OCI-LY7 (cell line): ENCODE measurements at regions not wholly inside any gene's neighbourhood (a gene's known extent, or its start where the extent isn't known, plus 50 kb on each side); places are given as distances from the start of the nearest gene placed in this dataset.

Source experiments
- BruUV-seq: library from RNA; stranded (reverse); fragments of 400-500 nt; replicated peaks from 2 replicates; lab custom pipeline; 2021; lab: Mats Ljungman, UMichigan
- CTCF ChIA-PET: fragments of 300-600 bp; sonication (Branson Sonifier 250); formaldehyde crosslinking; loops from one replicate; lab custom pipeline; 2022; ENCODE audit warnings: antibody characterized with exemption; ENCODE audit not compliant: unreplicated experiment; lab: Charles Lee
- POLR2A ChIA-PET: fragments of 300-600 bp; sonication (Branson Sonifier 250); formaldehyde crosslinking; loops from one replicate; lab custom pipeline; 2022; ENCODE audit warnings: antibody characterized with exemption; lab: Charles Lee
- DNase-seq: peaks from one replicate; pipeline ENCODE4 v3.0.0-alpha.2; 2015; ENCODE audit warnings: low spot score
- H2AFZ ChIP-seq: fragments of 200-600 bp; sonication (generic), shearing (Covaris generic); 2 replicates; pipeline ENCODE4 v1.6.1; 2014; ENCODE audit warnings: mild to moderate bottlenecking, antibody characterized with exemption, low read length, moderate library complexity
- H3K27ac ChIP-seq: fragments of 200-600 bp; sonication (generic); 2 replicates; pipeline ENCODE4 v1.5.1; 2014; ENCODE audit warnings: mixed run types, low read depth, mild to moderate bottlenecking, moderate library complexity, low read length, inconsistent platforms; ENCODE audit not compliant: poor library complexity, severe bottlenecking
- H3K36me3 ChIP-seq: fragments of 200-600 bp; sonication (generic); 2 replicates; pipeline ENCODE4 v1.6.1; 2014; ENCODE audit warnings: mild to moderate bottlenecking, antibody characterized with exemption, low read length, moderate library complexity, mixed read lengths; ENCODE audit not compliant: insufficient read depth
- H3K4me1 ChIP-seq: fragments of 200-600 bp; sonication (generic); 2 replicates; pipeline ENCODE4 v1.5.1; 2014; ENCODE audit warnings: mild to moderate bottlenecking, low read length; ENCODE audit not compliant: insufficient read depth, poor library complexity, severe bottlenecking
- H3K4me2 ChIP-seq: fragments of 200-600 bp; sonication (generic); 2 replicates; pipeline ENCODE4 v1.6.1; 2014; ENCODE audit warnings: mild to moderate bottlenecking, low read length
- H3K4me3 ChIP-seq: fragments of 200-600 bp; sonication (generic); 2 replicates; pipeline ENCODE4 v1.5.1; 2014; ENCODE audit warnings: mild to moderate bottlenecking, low read depth, low read length; ENCODE audit not compliant: poor library complexity, severe bottlenecking
- H3K79me2 ChIP-seq: fragments of 200-600 bp; sonication (generic); 2 replicates; pipeline ENCODE4 v1.6.1; 2016; ENCODE audit warnings: low read depth, mild to moderate bottlenecking, low read length, moderate library complexity, mixed read lengths; ENCODE audit not compliant: insufficient read depth
- H3K9me2 ChIP-seq: fragments of 200-600 bp; sonication (generic); 2 replicates; pipeline ENCODE4 v1.6.1; 2016; ENCODE audit warnings: mild to moderate bottlenecking, low read length, mixed read lengths; ENCODE audit not compliant: insufficient read depth
- H3K9me3 ChIP-seq: fragments of 200-600 bp; sonication (generic); 2 replicates; pipeline ENCODE4 v1.6.1; 2014; ENCODE audit warnings: mild to moderate bottlenecking, mixed run types, low read length, mixed read lengths
- H4K20me1 ChIP-seq: fragments of 200-600 bp; sonication (generic); 2 replicates; pipeline ENCODE4 v1.6.1; 2014; ENCODE audit warnings: mild to moderate bottlenecking, antibody characterized with exemption, low read length, moderate library complexity, mixed read lengths; ENCODE audit not compliant: insufficient read depth
- CTCF ChIP-seq: fragments of 200-600 bp; sonication (generic); conservative IDR thresholded peaks from 2 replicates; pipeline ENCODE4 v1.5.1; 2014; ENCODE audit warnings: mild to moderate bottlenecking, antibody characterized with exemption, low read length, moderate library complexity, mixed read lengths
- EZH2phosphoT487 ChIP-seq: fragments of 200-600 bp; sonication (generic); IDR thresholded peaks from 2 replicates; pipeline ENCODE4 v1.6.1; 2018; ENCODE audit warnings: low read depth, borderline replicate concordance, mild to moderate bottlenecking, mixed run types, antibody characterized with exemption, low read length, moderate library complexity, mixed read lengths
- intact Hi-C: fragments of 100-400 bp; cut with micrococcal nuclease; formaldehyde crosslinking; loops from one replicate; pipeline ENCODE4 v1.10.0; 2022; ENCODE audit not compliant: unreplicated experiment

GRCh38 chr4:130322439-130322838, 1226.5 kb downstream of the C4orf33 start:
- Histone ChIP-seq H3K9me2 (no peaks in the 10 kb centered on the region), H3K27ac (no peak overlapping the region), H3K36me3 (no peaks in the 10 kb centered on the region), H3K4me2 (no peak overlapping the region), H3K79me2 (no peaks in the 10 kb centered on the region), H3K4me1 (no peaks in the 10 kb centered on the region), H3K9me3 (no peaks in the 10 kb centered on the region), H4K20me1 (no peaks in the 10 kb centered on the region), H2AFZ (no peak overlapping the region), H3K4me3 (no peak overlapping the region)
- TF ChIP-seq CTCF (no peak), EZH2phosphoT487 (no peak)
- intact Hi-C loops: no loop called here
- ChIA-PET POLR2A (interaction anchor here (1.4 kb wide), 1 partner anchor 35 kb away, joined by 3 read pairs; no protein-coding TSS in a partner anchor), CTCF (no interaction called here)
- no TSS peak for BruUV-seq
- no peak for DNase-seq

GRCh38 chr4:130329036-130329435, 1233.1 kb downstream of the C4orf33 start:
- no peaks in the 10 kb centered on the region for H3K9me3 ChIP-seq
- H3K4me2 ChIP-seq: no peak overlapping the region
- no peak overlapping the region for H3K27ac ChIP-seq
- no peaks in the 10 kb centered on the region for H4K20me1 ChIP-seq
- H3K79me2 ChIP-seq: no peaks in the 10 kb centered on the region
- TF ChIP-seq EZH2phosphoT487 (no peak), CTCF (no peak)
- ChIA-PET CTCF (no interaction called here), POLR2A (no interaction called here)
- H3K4me1 ChIP-seq: no peaks in the 10 kb centered on the region
- no peak for DNase-seq
- H3K9me2 ChIP-seq: no peaks in the 10 kb centered on the region
- intact Hi-C loops: no loop called here
- H3K36me3 ChIP-seq: no peaks in the 10 kb centered on the region
- H3K4me3 ChIP-seq: no peak overlapping the region
- no peak overlapping the region for H2AFZ ChIP-seq
- BruUV-seq: no TSS peak

GRCh38 chr4:130333241-130333759, 1237.3 kb downstream of the C4orf33 start:
- no peak for DNase-seq
- Histone ChIP-seq H3K4me1 (peaks cover 8% of the 10 kb centered on the region), H4K20me1 (no peaks in the 10 kb centered on the region), H3K79me2 (no peaks in the 10 kb centered on the region), H2AFZ (no peak overlapping the region), H3K4me3 (no peak overlapping the region), H3K4me2 (no peak overlapping the region), H3K9me3 (no peaks in the 10 kb centered on the region), H3K36me3 (no peaks in the 10 kb centered on the region), H3K9me2 (no peaks in the 10 kb centered on the region), H3K27ac (no peak overlapping the region)
- no peak for TF ChIP-seq EZH2phosphoT487
- no peak for TF ChIP-seq CTCF
- ChIA-PET POLR2A (no interaction called here), CTCF (no interaction called here)
- BruUV-seq: no TSS peak
- intact Hi-C loops: no loop called here
